HG02763 (cell line): ENCODE measurements at regions not wholly inside any gene's neighbourhood (a gene's known extent, or its start where the extent isn't known, plus 50 kb on each side); places are given as distances from the start of the nearest gene placed in this dataset.

Experiments
- ATAC-seq: cut with Tn5 transposase; IDR thresholded peaks from one replicate; pipeline ENCODE4 v1.9.1; 2021; ENCODE audit warnings: mild to moderate bottlenecking, moderate library complexity; ENCODE audit not compliant: unreplicated experiment

DNA sequence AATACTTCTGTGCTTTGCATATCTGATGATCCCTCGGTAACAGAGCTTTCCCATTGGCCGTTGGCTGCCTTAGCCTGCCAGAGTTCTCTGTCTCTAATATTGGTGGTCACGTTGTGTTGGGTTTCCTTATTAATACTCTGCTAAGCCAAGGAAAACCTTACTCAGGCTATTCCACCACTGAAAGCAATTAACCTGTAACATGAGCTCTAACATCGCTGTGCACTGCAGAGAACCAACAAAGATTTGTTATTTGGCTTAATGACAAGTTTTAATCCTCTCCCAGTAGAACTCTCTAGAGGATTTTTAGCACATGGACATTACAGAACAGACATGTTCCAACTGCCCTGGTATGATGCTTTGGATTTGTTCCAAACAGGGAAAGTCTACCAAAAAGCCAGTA is 825.9 kb upstream of the POU3F3 start:
- ATAC-seq = no peak

DNA sequence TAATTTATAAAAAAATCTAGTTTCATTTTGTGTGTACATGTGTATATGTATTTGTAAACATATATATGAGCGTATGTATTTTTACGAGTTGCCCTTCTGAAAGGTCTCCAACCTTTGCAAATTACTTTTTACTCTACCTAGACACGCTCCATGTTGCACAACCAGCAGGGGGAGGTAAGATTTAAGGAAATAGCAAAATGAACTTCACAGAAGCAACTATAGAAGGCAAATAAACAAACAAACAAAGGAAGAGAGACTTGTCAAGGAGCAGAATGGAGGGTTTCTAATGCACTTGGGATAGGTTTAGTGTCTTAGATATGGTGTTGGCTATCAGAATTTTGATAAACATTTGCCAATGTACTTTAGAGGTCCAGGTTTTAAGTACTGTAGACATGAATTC is 820.5 kb upstream of the POU3F3 start:
- no peak for ATAC-seq

DNA sequence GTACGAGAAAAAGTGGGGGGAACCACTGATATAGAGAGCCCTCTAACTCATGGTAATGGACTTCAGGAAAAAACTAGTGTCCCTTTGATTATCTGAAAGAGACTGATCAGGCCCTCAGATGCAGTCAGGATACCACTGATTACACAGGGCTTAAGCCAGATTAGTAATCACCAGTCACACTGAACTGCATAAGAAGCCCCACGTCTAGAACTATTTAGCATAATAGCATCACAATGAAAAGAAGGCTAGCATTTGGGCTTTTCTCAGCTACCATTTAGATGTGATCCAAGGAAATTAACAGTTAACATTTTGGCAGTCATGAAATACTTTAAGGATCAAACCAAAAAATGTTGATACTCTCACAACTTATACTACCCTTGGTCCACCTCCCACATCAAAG is 813.1 kb upstream of the POU3F3 start:
- no peak for ATAC-seq

DNA sequence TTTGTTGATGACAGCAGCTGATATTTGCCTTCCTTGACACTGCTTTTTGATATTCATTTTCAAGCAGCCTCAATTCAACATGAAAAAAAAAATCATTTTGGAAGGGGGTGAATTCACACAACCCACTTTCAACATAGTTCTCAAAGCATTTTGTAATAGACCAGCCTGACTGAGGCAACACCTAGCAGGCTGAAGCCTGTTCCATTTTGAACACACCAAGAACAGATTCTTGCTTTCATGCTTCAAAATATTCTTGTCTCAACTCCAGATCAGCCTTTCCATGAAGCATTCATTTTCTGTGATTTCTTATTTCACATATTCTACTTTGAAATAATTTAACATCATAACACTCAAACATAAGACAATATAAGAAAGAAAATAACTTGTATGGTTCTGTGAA is 812.6 kb upstream of the POU3F3 start:
- no peak for ATAC-seq

DNA sequence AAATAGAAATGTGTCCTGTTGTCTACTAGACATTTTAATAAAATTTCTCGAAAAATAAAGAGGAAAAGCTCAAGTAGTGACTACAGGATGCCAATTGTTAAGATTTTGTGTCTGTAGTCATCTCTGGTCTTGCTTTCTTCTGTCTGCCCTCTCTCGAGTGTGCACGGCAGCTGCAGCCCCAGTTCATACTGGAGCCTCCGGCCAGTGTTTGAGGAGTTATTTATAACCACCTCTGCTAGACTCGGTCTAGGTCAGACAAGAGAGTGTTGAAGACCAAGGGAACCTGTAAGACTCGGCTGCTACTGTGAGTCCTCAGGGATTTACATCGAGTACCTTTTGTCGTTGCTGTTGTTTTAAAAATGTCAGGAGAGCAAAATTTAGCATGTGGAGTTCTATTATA is 810.1 kb upstream of the POU3F3 start:
- no peak for ATAC-seq

DNA sequence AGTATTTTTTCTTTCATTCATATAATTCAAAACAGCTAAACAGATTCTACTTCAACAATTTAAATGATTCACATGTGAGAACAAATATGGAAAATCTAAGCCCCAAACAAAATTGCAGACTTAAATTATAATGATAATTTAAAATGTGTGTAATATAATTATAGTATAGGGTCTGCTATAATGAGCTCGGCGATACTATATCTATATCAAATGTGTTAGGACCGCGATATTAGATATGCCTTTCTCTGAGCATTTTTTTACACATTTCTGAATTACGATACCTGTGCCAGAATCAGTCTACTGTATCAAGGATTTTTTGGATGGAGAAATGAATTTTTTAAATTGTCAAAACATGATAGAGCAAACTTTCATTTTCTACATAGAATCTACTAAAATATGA is 808.8 kb upstream of the POU3F3 start:
- no peak for ATAC-seq

DNA sequence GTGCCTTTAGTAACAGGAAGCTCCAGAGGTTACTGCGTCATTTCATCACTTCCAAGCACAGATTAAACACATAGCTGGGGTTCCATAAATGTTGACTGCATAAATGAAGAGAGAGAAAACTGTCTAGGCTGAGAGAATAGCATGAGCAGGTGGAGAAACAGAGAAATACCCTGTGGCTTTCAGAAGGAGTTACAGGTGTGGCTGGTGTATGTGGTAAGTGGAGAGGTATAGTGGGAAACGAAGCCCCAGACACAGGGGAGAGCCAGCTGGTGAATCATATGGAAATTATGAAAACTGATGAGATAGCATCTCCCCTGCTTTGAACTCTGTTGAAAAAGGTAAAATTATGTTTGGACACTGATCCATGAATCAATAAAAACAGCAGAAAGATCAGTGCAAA is 807.4 kb upstream of the POU3F3 start:
- no peak for ATAC-seq

DNA sequence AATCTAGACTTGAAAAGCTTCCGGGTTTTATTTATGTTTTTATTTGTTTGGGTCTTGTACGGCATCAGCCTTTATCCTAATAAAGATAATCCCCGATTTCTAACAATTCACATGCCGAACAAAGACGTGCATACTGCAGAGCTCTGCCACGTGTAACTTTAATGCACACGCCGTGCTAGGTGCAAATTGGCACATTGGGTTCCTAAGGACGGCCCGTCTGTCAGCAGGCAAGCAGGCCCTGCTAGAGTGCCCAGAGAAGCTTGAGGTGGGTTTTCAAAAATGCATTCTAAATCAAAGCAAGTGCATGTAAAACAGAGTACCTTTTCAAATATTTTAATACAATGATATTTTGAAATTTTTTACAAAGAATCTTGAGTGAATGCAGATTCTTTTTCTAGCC is 806.4 kb upstream of the POU3F3 start:
- ATAC-seq = no peak

DNA sequence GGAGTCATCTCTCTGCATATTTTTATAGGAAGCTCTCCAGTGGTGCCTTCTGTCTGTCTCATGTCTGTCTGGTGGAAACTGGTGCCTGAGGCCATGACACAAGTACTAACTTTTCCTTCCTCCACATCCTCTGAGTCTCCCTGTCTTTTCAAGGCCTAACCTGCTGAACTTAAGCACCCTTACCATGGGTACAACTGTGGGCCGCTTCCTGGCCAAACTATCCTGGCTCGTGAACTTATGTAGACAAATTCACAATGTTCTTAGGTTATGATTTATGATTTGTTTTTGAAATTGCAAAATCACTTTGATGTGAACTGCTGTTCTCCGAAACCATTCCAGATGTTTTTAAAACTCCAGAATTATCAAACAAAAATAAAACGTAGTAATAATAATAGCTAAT is 804.5 kb upstream of the POU3F3 start:
- ATAC-seq = no peak

DNA sequence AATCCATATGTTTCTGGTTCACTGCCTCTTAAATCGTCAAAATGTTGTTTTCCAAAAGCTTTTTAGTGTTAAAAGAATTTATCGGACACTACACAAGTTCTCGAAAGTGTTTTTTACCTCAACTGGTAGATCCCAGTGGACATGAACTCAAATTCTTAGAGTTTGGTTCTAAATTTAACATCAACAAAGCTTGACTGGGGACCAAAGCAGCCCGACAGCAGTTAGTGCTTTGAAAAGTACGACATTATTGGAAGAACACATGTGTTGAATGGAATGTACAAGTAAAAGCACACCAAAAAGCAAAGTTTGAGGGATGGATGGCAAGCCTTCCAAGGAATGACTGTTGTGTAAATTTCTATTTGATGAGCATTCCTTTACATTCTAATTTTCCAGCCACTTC is 803.9 kb upstream of the POU3F3 start:
- no peak for ATAC-seq

DNA sequence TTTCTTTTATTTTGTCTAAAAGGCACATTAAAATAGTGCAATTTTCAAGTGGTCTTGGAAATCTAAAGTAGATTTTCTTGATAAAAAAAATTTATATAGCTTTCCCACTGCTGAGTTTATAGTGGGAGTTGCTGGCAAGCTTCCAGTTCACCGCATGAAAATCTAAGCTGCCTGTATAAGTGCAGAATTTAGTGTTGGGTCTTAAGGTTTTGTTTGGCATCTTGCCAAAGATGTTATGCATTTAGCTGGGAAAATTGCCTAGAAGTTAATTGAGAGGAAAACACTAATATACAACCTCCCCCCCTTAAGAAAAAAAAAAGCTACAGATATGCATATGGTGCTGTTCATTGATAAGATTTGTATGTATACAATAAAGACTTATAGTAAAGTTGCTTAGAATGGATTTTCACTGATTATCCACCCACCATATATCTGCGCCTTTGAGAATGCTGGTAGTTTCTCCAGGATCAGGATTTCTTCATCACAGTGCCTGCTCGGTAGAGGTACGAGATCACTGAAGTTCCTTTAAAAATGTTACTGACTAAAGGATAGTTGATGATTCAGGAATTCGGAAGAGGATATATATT is 803.2 kb upstream of the POU3F3 start:
- no peak for ATAC-seq

DNA sequence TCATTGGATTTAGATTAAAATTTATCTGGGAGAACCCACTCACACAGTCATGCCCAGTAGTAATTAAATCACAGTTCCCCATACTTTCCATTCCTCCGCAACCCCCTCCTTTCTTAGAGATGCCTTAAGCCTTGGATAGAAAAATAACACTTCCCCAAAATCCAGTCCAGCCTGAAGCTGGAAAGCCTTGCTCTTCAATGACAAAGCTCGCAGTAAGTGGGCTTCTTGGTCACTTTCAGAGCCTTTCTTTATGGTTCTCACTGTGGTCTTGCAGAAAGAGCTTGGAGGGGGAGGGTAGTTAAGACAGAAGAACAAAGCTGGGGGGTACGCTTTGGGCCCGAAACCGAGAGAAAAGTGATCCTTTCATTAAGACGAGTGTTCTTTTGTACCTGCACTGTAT is 802.1 kb upstream of the POU3F3 start:
- ATAC-seq = no peak

DNA sequence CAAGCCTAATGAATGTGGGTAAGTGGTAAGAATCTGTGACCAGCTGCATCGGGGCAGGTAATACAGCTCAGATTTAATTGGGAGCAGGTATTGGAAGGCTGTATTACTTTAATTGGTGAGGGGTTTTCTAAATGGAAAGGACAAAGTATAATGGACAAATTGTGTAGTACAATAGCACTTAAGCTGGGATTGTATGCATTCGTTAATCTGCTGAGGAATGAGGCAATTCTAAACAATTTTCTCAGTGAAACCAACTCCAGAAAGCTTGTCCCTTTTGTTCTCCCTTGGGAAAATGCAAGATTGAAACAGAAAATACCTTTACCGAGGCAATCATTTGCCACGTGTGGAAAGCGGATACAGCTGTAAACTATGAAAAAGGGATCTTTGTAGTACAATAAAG is 801.6 kb upstream of the POU3F3 start:
- ATAC-seq = no peak

DNA sequence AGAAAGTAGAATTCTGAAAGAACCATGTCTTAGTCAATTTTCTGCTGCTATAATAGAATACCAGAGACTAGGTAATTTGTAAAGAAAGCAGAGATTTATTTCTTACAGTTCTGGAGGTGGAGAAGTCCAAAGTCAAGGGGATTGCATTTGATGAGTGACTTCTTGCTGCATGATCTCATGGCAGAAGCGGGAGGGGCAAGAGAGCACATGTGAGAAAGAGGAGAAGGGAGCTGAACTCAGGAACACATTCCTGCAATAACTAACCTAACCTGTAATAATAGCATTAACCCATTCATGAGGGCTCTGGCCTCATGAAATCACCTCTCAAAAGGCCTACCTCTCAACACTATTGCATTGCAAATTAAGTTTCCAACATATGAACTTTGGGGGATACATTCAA is 797.5 kb upstream of the POU3F3 start:
- ATAC-seq = no peak

DNA sequence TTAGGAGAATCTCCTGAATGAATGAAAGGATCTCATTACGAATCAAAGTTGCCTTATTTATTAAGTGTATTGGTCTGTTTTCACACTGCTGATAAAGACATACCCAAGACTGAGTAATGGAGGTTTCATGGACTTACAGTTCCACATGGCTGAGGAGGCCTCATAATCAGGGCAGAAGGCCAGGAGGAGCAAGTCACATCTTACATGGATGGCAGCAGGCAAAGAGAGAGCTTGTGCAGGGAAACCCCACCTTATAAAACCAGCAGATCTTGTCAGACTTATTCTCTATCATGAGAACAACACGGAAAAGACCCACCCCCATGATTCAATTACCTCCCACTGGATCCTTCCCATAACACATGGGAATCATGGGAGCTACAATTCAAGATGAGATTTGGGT is 785.2 kb upstream of the POU3F3 start:
- no peak for ATAC-seq

DNA sequence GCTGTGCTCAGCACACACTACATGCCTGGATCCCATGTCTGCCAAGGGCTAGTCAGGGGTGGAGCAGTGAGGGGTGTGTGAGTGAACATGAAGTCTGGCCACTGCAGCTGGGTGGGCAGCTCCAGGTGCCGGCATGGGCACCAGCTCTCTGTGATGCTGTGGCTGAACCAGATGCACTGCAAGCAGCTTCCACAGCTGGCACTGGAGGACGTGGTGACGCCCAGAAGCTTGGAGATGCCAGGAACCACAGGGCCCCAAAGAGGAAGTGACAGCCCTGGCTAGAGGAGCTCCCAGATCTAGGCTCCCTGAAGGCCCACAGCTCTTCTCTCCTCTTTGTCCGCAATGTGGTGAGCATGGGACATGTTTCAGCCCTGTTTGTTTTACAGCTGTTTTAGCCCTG is 776.3 kb upstream of the POU3F3 start:
- no peak for ATAC-seq

DNA sequence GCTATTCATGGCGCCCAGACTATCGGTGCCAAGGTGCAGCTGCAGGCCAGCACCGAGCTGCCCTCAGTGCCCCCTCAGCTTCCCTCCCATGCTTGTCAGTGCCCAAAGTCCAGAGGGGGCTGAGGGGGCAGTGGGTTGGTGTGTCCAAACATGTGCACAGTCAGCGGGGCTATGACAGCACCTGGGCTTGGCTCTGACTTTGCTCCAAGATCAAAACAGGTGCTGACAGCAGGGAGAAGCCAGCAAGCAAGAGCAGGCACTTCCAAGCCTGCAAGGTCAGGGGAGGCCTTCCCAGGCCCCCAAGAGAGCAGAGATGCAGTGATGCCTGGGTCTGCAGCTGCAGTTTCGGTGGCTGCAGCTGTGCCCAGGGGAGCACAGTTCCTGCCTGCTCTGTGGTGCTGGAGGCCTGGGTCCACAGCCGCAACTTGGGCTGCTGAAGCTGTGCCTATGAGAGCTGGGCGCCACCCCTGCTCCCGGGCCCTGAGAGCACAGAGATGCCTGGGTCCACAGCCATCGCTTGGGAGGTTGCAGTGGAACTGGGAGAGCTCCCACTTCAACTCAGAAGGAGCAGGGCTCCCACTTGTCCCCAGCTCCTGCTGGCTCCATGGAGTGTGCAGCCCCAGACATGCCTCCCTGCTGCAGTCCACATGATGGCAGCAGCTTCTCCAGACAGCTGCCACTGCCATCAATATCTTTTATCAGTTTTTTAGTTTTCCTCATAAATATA is 775.3 kb upstream of the POU3F3 start:
- ATAC-seq = no peak

DNA sequence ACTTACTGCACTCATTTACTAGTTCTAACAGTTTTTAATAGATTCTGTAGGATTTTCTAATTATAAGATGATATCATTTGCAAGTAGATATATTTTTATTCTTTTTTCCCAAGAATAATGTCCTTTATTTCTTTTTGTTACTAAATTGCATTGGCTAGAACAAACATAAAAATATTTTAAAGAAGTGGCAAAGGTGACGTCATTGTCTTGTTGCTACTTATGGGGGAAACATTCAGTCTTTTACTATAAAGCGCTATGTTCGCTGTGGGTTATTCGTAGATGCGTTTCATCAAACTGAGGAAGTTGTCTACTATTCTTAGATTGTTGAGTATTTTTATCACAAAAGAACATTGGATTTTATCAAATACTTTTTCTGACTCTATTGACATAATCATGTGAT is 765.2 kb upstream of the POU3F3 start:
- ATAC-seq = no peak

DNA sequence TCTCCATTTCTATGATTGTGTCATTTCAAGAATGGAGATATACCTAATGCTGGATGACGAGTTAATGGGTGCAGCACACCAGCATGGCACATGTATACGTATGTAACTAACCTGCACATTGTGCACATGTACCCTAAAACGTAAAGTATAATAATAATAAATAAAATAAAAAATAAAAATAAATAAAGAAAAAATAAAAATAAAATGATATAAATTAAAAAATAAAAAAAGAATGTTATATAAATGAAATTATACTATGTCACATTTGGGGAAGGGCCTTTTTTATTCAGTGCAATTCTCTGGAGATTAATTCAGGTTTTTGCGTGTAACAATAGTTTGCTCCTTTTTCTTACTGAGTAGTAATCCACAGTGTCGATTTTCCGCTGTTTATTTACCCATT is 763.5 kb upstream of the POU3F3 start:
- ATAC-seq = no peak

DNA sequence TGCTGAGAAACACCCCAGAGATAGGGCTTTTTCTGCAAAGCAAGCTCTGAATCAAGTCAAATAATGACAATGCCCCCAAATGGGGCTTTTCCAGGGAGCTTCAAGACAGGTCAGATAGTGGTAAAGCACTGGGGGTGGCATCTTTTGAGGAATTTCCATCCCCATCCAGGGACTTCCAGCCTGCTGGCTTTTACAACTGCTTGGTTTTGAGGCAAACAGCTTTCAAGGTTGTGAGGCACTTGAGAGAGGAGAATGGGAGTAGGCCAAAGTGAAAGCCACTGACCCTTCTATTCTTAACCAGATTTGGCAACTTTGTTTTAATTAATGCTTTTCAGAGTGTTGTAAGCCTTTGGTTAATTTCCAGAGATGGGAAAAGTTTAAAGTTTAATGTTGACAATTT is 762.0 kb upstream of the POU3F3 start:
- ATAC-seq = no peak

DNA sequence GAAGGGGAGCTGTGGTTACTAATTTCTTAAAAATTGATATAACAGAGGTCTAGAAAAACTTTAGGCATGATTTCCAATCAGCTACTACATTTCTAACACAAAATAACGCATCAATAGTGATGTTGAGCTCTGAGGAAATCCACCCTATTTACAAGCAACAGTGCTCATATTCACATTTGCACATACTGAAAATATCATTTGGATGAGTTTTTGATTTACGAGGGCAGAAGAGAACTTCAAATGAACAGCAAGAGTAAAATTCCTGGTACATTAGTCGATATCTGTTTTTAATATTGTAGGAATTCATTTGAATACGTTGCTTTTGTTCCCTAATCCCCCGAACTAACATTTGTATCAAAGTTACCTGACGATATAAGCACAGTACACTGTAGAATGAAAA is 761.0 kb upstream of the POU3F3 start:
- ATAC-seq = no peak

DNA sequence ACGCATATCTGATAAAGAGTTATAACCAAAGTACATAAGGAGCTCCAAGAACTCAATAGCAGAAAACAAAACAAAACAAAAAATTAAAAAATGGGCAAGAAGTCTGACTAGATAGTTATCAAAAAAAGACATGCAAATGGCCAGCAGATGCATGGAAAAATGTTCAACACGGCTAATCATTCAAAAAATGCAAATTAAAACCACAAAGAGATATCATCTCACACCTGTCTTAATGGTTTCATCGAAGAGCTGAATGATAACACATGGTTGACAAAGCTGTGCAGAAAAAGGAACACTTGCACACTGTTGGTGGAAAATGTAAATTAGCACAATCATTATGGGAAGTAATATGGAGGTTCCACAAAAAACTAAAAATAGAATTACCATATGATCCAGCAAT is 751.3 kb upstream of the POU3F3 start:
- ATAC-seq = no peak

DNA sequence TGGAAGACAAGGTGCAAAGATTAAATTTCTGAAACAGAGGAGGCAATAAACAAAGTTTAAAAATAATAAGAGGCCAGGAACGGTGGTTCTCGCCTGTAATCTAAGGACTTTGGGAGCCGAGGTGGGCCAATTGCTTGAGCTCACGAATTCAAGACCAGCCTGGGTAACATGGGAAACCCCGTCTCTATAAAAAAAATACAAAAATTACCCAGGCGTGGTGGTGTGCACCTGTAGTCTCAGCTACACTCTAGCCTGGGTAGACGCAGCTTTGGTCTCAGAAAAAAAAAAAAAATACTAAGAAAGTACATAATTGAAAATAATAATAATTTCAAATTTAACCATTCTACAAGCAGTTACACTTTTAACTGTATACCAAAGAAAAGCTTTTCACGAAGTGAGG is 744.6 kb upstream of the POU3F3 start:
- ATAC-seq = no peak
